ENCODE measurements at regions not wholly inside any gene's neighbourhood (a gene's known extent, or its start where the extent isn't known, plus 50 kb on each side); places are given as distances from the start of the nearest gene placed in this dataset.

DNA sequence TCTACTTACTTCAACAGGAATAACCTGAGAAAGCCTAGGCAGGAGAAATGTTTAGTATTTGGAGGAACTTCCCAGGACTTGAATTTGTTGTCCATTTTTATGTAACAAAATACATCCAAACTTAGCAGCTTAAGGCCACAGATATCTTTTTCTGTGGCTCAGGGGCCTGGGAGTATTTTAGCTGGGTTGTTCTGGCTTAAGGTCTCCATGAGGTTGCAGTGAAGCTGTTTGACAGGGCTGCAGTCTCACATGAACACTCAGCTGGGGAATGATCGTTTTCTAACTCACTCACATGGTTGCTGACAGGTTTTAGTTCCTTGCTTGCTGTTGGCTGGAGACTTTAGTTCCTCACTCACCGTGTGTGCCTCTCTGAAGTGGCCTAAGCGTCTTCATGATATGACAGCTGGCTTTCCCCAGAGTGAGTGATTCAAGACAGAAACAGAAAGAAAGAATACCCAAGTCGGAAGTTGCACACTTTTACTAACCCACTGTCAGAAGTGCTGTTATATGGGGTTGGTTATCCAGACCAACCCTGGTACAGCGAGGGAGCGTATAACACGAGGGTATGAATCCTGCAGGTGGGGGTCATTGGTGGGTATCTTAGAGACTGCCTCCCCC lies 229.7 kb upstream of the TBL1XR1 start:
- TF ChIP-seq POLR2A (IDR thresholded peaks at IDR 0.05) (no peak), EP300 (IDR thresholded peaks at IDR 0.05) (no peak), POLR2AphosphoS5 (IDR thresholded peaks at IDR 0.05) (no peak)
- TF ChIP-seq, protein P1, sequence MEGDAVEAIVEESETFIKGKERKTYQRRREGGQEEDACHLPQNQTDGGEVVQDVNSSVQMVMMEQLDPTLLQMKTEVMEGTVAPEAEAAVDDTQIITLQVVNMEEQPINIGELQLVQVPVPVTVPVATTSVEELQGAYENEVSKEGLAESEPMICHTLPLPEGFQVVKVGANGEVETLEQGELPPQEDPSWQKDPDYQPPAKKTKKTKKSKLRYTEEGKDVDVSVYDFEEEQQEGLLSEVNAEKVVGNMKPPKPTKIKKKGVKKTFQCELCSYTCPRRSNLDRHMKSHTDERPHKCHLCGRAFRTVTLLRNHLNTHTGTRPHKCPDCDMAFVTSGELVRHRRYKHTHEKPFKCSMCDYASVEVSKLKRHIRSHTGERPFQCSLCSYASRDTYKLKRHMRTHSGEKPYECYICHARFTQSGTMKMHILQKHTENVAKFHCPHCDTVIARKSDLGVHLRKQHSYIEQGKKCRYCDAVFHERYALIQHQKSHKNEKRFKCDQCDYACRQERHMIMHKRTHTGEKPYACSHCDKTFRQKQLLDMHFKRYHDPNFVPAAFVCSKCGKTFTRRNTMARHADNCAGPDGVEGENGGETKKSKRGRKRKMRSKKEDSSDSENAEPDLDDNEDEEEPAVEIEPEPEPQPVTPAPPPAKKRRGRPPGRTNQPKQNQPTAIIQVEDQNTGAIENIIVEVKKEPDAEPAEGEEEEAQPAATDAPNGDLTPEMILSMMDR (IDR thresholded peaks at IDR 0.05), result no peak
- DNase-seq (ENCODE audit: low spot score in 2 of 2), result no peak
- Histone ChIP-seq H3K4me3 (no peak overlapping the region), H3K36me3 (no peaks in the 10 kb centered on the region), H3K27me3 (no peaks in the 10 kb centered on the region), H3K4me1 (no peaks in the 10 kb centered on the region), H3K9me3 (no peaks in the 10 kb centered on the region), H3K27ac (no peak overlapping the region)
- WGBS, result 84% methylated on average over 7 of the region's 7 CpGs

DNA sequence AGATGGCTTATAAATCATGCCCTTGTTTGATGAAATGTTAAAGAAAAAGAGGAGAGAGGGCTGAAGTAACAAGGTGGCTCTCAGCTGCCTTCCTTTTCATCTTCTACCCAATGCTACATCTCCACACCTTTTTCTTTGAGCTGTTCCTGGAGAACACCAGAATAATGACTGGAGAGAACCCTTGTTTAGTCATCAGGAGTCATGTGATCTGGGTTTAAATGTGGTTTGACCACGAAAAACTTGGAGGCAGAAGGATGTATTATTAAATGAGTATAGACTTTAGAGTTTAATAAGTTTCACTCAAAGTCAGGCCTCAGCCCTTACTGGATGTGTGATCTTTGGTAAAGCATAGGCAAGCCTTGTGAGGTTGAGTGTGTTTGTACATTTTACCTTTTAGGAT lies 230.3 kb upstream of the TBL1XR1 start:
- Histone ChIP-seq H3K27ac (no peak overlapping the region), H3K4me1 (no peaks in the 10 kb centered on the region), H3K4me3 (no peak overlapping the region), H3K36me3 (no peaks in the 10 kb centered on the region), H3K9me3 (no peaks in the 10 kb centered on the region), H3K27me3 (no peaks in the 10 kb centered on the region)
- DNase-seq (ENCODE audit: low spot score in 2 of 2), result no peak
- 59% methylated on average over 1 of the region's 1 CpG for WGBS
- no peak for TF ChIP-seq POLR2AphosphoS5 (IDR thresholded peaks at IDR 0.05)
- no peak for TF ChIP-seq EP300 (IDR thresholded peaks at IDR 0.05)
- no peak for TF ChIP-seq POLR2A (IDR thresholded peaks at IDR 0.05)

DNA sequence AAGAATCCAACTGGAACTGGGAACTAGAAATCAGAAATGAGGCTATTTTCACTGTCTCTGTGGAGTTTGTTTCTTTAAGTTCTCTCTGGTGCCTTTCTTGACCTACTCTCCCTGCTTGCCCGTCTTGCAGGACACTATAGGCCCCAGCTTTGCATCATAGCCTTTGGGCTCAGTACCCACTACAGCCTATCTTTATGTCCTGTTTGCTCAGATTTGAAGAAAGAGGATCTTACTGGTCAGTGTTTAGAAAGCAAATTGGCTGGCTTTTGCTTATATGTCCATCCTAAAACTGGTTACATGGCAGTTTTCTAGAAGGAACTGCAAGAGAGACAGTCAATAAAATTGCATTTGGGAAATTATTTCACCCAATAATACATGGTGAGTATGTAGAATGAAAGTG lies 231.8 kb upstream of the TBL1XR1 start:
- WGBS, result 82% methylated on average over 1 of the region's 1 CpG
- Histone ChIP-seq H3K27me3 (no peaks in the 10 kb centered on the region), H3K4me3 (no peak overlapping the region), H3K4me1 (no peaks in the 10 kb centered on the region), H3K27ac (no peak overlapping the region), H3K9me3 (no peaks in the 10 kb centered on the region), H3K36me3 (no peaks in the 10 kb centered on the region)
- TF ChIP-seq, protein P1 (IDR thresholded peaks at IDR 0.05), result no peak
- no peak for TF ChIP-seq POLR2A (IDR thresholded peaks at IDR 0.05)
- TF ChIP-seq POLR2AphosphoS5 (IDR thresholded peaks at IDR 0.05), result no peak
- no peak for TF ChIP-seq EP300 (IDR thresholded peaks at IDR 0.05)
- DNase-seq (ENCODE audit: low spot score in 2 of 2), result no peak

DNA sequence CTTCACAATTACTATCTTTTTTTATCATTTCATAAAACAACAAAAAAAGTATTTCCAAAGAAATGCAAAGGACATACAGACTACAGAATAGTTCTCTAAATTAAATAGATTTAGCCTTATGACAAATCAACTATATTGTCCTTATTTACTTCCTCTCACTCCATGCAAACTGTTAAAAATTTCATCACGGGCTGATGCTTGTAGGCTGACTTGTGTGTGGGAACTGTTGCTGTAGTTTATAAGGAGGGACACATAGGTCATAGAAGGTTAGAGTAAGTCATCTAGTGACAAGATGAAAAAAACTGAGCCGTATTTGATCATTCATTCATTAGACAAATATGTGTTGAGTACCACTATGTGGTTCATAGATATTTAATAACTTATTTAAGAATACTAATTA lies 232.5 kb upstream of the TBL1XR1 start:
- no peak for DNase-seq (ENCODE audit: low spot score in 2 of 2)
- 78% methylated on average over 2 of the region's 2 CpGs for WGBS
- Histone ChIP-seq H3K36me3 (no peaks in the 10 kb centered on the region), H3K9me3 (no peaks in the 10 kb centered on the region), H3K27ac (no peak overlapping the region), H3K4me3 (no peak overlapping the region), H3K4me1 (no peaks in the 10 kb centered on the region), H3K27me3 (no peaks in the 10 kb centered on the region)
- TF ChIP-seq POLR2AphosphoS5 (IDR thresholded peaks at IDR 0.05) (no peak), EP300 (IDR thresholded peaks at IDR 0.05) (no peak), POLR2A (IDR thresholded peaks at IDR 0.05) (no peak)
- TF ChIP-seq, protein P1 (IDR thresholded peaks at IDR 0.05), result no peak

DNA sequence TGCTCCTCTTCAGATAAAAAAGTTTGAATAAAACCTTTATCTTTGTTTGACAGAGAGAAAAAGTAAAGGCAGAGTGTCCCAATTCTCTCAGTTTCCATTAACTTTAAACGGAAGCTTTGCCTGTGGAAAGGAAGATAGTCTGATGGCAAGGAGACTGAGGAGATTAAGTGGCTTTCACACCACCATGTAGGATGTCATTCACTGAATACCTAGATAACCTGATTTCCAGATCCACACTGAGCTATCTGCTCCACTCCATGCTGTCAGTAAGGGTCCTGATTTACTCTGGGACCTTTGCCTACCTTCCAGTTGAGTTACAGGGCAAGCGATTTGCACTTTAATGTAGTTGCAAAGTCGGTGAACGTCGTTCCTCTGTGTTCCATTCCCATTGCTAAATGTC lies 233.4 kb upstream of the TBL1XR1 start:
- Histone ChIP-seq H3K27ac (no peak overlapping the region), H3K27me3 (no peaks in the 10 kb centered on the region), H3K9me3 (no peaks in the 10 kb centered on the region), H3K4me1 (no peaks in the 10 kb centered on the region), H3K4me3 (no peak overlapping the region), H3K36me3 (no peaks in the 10 kb centered on the region)
- WGBS, result 96% methylated on average over 5 of the region's 5 CpGs
- no peak for TF ChIP-seq POLR2A (IDR thresholded peaks at IDR 0.05)
- no peak for DNase-seq (ENCODE audit: low spot score in 2 of 2)

DNA sequence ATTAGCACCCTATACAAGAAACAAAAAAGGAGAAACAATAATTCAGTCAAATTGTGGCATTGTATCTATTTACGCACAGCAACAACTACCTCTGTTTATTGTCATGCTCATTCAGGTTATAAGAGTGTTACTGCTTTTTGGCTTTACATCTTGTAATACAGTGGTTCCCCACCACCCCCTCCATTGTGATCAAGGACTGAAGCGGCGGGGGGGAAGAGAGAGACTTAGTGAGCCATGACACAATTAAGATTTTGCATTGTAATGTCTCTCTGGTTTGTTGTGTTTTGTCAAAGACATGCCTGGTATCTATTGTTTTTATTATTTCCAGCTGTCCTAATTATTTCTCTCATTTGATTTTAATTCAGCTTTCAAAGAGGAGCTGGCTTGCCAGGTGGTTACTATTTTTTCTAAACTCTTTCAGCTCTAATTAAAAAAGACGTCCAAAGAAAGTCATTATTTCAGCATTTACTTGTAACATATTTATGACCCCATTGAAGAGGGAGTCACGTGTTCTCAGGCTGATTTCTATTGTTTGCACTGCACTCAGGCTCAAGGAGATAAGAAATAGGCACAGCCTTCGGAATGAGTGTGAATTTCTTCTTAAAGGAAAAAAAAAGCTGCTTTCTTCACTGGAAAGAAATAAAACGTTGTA lies 234.4 kb upstream of the TBL1XR1 start:
- Histone ChIP-seq H3K9me3 (no peaks in the 10 kb centered on the region), H3K36me3 (no peaks in the 10 kb centered on the region), H3K4me1 (no peaks in the 10 kb centered on the region), H3K4me3 (no peak overlapping the region), H3K27ac (no peak overlapping the region), H3K27me3 (no peaks in the 10 kb centered on the region)
- 52% methylated on average over 7 of the region's 7 CpGs for WGBS
- TF ChIP-seq EP300 (IDR thresholded peaks at IDR 0.05) (no peak), POLR2A (IDR thresholded peaks at IDR 0.05) (no peak), POLR2AphosphoS5 (IDR thresholded peaks at IDR 0.05) (no peak)
- TF ChIP-seq, protein P1 (IDR thresholded peaks at IDR 0.05), result no peak
- no peak for DNase-seq (ENCODE audit: low spot score in 2 of 2)
